Renal pelvis (tissue), 1 donor: ENCODE measurements at regions not wholly inside any gene's neighbourhood (a gene's known extent, or its start where the extent isn't known, plus 50 kb on each side); places are given as distances from the start of the nearest gene placed in this dataset.
"Not testable (repeated sequence)": the region's sequence is repeated elsewhere in the genome, so short reads cannot be mapped to it uniquely, and the experiment has no call there.

Experiments used
- DNase-seq: peaks from one replicate; pipeline ENCODE4 v3.0.0-alpha.2; 2013

DNA sequence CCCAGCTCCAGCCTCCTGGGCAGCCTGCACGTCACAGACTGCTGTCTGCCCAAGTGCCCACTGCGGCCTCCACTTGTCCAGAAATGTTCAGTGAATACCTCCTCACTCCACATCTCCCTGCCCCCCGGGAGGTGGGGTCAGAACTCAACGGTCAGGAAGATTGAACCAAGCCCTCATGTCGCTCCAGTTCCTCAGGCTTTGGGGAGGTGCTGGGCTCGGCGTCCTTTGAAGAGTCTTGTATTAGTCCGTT is 82.4 kb upstream of the LRPAP1 start:
- no peak for DNase-seq

DNA sequence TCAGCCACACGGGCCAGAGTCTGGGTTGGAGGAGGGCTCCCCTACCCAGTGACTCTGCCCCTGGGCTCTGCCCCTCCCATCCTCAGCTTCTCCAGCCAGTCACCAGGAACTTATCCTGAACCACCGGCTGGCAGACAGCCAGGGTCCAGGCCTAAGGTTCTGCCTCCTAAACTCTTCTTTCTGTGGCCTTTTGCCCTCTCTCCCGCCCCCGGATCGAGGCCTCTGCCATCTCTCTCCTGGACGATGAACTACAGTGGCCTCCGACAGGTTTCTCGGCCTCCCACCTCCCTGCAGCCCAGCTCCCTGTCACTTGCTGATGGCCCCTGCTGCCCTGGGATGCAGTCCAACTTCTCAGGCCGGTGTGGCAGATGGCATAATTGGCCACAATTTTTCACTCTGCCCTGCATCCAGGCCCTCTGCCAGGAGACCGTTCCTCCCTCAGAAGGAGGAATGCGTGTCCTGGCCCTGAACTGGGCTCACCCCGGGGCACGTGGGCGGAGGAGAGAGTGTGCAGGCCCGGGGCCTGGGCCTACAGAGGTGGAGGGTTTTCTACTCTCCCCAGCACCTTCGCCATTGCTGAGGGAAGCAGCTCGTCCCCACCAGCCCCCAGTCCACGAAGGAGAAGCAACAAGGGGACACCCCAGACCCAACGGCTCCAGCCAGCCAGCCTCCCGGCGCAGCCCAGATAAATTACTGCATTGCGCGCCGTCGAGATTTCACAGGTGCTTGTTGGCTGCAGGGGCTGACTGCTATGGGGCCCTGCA is 81.9 kb upstream of the LRPAP1 start:
- DNase-seq: no peak

DNA sequence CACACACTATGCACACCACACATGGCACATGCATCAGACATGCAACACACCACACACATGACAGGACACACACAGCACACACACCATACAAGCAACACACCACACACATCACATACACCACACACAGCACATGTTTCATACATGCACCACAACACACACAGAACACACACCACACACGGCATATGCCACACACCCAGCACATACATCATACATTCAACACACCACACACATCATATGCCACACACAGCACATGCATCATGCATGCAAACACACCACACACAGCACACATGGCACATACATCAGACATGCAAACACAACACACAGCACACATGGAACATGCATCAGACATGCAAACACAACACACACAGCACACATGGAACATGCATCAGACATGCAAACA is 80.7 kb upstream of the LRPAP1 start:
- DNase-seq: no peak

DNA sequence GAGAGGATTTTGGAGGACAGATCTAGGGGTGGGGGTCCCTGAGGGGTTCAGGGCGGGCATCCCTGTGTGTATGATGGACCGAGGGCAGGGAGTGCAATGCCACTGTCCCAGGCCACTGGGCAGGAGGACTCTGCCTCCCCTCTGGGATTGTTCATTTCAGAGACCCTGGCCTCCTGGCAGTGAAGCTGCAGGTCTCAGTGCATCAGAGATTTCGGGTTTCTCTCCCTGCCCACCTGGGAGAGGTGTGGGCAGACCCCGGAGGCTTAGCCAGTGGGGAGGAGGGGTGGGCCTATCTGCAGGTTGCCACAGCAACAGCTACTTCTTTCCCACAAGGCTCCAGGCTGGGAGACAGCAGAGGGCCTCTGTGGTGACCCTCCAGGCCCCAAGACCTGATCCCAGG is 80.1 kb upstream of the LRPAP1 start:
- no peak for DNase-seq

DNA sequence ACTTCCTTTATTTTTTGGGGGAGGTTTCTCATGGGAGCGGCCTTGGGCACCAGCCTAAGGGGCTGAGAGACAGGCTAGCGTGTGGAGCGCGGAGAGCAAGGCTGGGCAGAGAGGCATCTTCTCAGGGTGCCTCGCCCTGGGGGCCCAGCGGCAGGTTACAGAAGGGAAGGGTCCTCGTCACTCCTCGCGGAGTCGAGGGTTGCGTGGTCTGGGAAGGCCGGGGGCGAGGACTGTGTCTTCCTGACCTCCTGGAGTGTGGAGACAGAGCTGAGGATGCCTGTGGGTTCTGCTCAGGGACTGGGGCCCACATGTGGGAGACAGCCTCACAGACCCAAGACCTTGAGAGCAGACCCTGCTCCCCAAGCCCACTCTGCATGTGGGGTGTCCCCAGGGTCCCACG is 79.6 kb upstream of the LRPAP1 start:
- no peak for DNase-seq

DNA sequence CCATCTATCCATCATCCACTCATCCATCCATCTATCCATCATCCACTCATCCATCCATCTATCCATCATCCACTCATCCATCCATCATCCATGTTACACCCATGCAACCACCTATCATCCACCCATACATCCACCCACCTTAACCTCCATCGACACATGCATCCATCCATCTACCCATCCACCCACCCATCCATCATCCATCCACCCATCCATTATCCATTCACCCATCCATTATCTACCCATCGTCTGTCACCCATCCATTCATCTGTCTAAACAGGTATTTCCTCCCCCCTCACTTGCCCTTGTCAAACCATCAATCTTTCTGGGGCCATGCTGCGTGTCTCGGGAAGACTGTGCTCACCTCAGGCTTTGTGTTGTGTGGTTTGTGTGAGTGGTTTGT is 78.6 kb upstream of the LRPAP1 start:
- not testable (repeated sequence) for DNase-seq

DNA sequence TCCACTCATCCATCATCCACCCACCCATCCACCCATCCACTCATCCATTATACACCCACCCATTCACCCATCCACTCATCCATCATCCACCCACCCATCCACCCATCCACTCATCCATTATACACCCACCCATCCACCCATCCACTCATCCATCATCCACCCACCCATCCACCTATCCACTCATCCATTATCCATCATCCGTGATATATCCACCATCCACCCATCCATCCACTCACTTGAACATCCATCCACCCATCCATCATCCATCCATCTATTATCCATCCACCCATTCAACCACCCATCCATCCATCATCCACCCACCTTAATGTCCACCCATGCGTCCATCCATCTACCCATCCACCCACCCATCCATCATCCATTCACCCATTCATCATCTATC is 77.7 kb upstream of the LRPAP1 start:
- not testable (repeated sequence) for DNase-seq

DNA sequence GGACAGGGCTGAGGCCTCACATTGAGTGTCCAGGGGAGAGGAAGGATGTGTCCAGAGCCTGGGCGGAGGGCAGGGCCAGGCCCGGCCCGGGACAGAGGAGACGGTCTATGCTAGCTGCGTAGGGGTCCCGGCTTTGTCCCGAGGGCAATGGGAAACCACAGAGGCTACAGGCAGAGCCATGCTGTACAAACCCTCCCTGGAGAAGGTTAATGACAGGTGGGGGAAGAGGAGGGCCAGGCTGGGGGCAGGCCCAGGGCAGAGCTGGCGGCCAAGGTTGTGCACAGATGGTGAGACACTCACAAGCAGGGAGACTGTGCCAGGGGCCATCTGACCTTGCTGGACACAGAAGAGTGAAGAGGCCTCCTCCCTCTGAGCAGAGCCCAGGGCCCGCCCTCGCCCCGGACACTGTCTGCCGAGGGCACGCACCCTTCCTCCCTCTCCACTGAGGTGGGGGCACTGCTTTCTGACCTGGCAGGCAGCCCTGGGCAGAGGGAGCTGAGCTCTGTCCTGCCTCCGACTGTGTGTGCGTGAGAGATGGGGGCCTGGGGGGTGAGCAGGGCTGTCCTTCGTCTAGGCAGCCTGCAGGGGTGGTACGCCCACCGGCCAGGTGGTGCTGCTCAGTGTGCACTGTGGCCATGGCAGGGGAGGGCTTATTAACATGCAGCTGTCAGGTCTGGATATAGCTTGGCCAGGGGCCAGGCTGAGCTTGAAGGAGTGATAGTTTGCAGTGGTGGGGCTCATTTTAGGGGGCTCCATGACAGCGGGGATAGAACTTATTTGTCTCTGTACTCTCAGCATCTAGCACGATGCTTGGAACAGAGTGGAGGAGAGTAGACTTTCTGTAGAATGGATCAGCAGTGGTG is 75.7 kb upstream of the LRPAP1 start:
- no peak for DNase-seq

DNA sequence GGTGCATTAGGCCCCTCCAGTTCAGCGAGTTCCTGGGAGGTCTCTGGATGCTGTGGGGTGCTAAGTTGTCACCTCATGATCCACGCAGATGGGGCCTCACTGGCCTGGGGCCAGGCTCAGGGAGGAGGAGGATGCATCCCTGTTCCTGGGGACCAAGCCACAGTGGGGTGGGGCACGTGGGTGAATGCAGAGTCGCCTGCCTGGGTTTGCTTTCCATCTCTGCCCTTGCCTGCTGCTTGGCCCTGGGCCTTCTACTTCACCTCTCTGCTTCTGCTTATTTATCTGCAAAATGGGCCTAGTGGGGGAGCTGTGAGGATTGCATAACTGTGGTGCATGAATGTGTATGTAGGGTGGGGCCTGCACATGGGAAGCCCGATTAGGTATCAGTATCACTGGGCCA is 74.6 kb upstream of the LRPAP1 start:
- not testable (repeated sequence) for DNase-seq

DNA sequence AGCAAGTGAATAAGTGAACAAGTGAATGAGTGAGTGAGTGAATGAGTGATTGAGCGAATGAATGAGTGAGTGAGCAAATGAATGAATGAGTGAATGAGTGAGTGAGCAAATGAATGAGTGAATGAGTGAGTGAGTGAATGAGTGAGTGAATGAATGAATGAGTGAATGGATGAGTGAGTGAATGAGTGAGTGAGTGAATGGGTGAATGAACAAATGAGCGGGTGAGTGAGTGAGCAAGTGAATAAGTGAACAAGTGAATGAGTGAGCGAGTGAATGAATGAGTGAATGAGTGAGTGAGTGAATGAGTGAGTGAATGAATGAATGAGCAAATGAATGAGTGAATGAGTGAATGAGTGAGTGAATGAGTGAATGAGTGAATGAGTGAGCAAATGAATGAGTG is 74.0 kb upstream of the LRPAP1 start:
- DNase-seq: not testable (repeated sequence)

DNA sequence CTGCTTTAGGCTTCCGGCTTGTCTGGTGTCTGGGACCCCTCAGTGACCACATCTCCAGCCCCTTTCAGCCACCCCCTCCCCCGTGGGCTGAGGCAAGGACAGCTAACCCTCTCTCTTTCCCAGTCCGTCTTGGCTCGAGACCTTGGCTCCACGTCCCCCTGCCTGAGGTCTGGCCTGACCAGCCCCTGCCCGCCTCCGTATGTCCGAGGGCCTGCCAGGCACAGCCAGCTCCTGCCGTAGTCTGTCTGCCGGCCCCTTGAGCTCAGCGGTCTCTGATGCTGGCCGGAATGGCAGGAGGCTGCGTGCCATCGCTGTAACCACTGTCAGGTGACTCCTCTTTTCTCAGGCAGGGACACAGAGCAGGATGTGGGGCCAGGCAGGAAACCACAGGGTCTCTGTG is 73.3 kb upstream of the LRPAP1 start:
- no peak for DNase-seq

DNA sequence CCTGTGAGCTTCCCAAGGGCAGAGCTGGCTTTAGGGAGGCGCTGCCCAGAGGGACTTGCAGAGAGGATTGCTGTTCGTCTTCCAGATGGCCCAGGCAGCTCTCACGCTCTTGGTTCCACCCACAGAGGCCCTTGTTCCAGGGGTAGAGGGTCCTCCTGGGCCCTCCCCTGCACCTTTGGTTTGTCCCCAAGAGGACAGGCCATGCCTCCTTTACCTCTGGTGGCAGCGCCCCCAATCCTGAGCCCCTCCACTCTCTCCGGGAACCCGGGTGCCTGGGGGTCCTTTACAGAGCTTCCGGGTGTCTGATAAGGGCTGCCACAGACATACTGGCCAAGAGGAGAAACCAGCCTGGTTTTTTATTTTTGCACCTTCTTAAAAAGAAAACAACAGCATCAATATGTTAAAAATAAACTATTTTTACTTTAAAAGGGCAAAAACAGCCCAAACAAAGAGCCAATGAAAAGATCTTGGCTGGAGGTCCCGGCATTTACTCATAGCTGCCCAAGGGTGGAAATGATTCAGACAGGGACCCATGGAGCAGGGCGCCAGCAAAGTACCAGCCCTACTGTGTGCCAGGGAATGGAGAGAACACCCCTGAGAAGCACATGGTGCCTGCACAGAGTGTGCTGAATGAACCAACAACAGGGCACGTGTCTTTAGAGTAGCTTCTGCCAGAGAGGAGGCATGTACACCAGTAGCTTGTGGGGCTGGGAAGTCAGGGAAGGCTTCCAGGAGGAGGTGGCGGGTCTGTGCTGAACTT is 70.8 kb upstream of the LRPAP1 start:
- DNase-seq: not testable (repeated sequence)

DNA sequence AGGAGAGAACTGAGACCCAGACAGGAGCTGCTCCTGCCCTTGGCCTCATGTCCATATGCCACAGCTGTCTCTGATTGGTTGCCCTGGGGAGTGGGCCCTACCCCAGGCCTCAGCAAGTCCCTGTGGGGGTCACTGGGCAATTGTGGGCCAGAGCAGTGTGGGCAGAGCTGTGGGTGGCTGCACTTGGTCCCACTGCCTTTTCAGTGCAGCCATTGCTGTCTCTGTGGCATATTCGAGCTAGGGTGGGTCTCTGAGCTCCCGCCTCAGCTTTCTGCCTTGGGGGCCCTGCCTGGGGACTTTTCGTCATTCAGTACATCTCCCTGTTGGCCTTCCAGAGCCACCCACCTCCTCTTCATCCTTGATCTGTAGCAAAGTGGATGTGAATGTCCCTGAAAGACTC is 69.8 kb upstream of the LRPAP1 start:
- DNase-seq: no peak

DNA sequence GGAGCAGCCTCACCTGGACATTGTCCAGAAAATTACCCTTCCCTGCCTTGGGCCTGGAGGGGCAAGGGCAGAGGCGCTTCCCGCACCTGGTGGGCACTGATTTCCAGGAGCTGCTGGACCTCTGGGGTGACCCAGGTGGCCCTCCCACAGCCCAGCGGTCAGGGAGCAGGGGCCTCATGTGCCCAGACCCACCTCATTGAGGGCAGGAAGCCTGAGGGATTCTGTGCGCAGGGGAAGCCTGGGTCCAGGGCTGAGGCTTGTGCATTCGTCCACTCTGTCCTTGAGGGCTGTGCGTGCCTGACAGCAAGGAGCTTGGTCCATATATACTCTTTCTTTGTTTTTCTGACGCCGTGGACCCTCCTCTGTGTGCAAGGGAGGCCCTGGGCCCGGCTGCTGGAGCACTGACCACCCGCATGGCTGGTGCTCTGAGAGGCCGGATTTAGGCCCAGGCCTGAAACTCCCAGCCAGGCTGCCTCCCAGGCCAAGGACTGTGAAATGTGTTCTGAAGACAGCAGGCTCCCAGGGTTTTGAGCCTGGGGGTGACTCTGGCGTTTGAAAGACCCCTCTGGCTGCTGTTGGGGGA is 69.0 kb upstream of the LRPAP1 start:
- not testable (repeated sequence) for DNase-seq

DNA sequence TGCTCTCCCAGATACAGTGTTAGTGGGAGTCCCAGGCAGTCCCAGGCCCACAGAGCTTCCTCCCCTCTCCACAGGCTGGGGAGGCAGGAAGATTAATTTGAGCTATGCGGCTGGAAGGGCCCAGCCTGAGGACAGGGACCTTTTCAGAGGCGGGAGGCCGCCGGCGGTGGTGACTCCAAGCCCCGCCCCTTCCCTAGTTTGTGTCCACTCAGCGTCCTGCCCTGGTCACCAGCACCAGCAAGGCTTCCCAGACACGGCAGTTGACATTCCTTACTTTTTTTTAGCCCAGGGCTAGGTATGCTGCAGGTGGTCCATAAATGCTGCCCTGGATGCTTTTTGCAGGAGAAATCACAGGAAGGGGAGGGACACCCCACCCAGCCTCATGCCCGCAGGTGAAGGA is 67.7 kb upstream of the LRPAP1 start:
- no peak for DNase-seq

DNA sequence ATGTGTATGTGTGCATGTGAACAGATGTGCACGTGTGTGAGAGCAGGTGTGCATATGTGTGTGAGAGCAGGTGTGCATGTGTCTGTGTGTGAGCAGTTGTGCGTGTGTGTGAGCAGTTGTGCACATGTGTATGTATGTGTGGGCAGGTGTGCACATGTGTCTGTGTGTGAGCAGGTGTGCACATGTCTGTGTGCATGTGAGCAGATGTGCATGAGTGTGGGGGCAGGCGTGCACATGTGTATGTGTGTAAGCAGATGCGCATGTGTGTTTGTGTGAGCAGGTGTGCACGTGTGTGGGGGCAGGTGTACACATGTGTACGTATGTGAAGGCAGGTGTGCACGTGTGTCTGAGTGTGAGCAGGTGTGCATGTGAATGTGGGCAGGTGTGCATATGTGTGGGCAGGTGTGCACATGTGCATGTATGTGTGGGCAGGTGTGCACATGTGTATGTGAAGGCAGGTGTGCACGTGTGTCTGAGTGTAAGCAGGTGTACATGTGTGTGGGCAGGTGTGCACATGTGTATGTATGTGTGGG is 66.5 kb upstream of the LRPAP1 start:
- DNase-seq: no peak

DNA sequence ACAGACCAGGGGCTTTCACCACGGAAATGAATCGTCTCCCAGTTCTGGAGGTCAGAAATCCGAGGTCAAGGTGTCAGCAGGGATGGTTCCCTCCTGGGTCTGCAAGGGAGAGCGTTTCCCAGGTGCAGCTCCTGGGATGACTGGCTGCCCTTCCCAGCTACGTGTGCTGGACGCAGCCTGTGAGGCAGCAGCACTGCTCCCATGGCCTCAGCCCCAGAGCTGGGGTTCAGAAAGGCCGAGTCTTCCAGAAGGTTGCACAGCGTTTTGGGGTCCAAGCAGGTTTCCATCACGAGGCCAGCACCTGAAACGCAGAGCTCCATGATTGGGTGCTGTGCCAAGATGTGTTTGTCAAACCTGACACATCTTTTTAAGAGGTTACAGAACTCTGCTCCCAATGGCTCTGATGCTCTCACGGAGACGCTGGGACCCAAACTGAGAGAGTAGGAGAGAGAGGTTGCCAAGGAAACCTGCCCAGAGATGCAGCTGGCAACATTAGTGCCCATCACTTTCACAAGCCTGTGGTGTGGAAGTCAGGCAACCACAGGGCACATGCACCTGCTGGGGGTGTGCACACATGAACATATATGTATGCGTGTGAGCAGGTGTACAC is 65.8 kb upstream of the LRPAP1 start:
- DNase-seq: not testable (repeated sequence)

DNA sequence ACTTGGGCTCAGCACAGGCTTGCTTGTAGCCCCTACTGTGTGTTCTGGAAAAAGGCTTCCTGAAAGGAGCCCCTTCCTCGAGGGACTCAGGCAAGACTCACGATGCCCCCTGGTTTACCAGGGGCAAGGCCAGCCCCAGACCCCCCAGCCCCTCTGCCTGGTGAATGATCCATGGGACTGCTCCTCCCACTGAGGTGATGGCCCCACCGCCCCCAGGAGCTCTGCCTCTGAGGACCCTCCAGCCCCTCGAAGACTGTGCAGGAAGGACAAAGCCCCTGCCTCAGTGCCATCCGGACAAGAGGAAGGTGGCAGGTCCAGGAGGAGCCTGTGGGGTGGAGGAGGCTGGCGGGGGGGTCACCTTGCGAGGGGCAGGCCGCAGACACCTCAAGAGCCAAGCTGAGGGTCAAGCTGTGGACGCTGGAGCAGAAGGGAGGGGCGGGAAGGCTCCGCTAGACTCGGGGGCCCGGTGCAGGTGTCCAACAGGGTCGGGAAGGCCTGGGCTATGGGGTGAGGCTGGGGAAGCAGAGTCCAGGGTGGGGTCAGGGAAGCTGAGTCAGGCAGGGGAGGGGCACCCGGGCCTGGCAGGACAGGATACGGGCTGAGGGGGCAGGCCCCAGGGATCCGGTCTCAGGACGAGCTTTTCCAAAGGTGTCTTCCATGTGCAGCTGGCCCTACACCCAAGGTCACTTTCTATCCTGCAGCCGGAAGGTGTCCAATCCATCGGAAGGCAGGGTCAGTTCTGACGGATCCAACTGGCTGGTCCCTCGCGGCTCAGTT is 64.9 kb upstream of the LRPAP1 start:
- not testable (repeated sequence) for DNase-seq

DNA sequence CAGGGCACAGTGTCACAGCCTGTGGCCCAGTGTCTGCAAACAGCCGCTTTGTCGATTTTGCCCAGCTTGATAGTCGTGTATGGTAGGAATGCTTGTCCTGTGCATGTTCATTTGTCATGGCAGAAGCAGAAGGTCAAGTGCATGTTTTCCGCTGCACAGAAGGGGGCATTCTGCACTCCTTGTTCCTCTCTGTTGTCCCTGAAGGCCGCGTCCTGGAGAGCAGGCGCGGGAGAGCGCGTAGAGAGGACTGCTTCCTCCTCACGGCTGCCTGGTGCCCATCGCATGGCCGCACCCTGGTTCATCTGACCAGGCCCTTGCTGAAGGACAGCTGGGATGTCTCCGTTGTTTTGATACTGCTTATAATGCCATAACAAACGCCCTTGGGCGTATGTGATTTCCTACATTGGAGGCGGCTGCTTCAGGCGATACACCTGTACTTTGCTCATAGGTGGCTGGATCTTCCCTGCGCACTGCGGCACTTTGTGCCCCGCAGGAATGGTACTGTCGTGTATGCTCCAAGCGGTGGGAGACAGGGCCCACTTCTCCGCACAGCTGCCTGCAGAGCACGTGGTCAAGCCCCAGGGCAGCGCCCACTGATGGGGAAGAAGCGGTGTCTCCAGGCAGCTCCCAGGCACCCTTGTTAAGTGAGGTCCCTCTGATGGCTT is 63.5 kb upstream of the LRPAP1 start:
- DNase-seq: not testable (repeated sequence)

DNA sequence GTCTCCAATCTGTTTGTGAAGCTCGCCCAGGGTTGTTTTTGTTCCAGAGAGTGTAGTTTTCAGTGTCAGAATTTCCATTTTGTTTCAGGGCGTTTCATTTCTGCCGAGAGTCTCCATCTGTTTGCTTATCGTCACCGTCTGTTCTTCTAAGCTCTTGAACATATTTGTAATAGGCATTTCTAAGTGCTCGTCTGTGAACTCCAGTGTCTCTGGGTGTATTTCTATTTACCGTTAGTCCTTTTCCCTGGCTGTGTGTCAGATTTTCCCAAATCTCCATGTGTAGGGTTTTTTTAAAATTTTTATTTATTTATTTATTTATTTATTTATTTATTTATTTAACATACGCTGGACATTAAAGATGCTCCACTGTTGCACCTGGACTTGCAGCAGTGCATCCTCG is 62.5 kb upstream of the LRPAP1 start:
- DNase-seq: not testable (repeated sequence)
